ENCODE measurements at regions not wholly inside any gene's neighbourhood (a gene's known extent, or its start where the extent isn't known, plus 50 kb on each side); places are given as distances from the start of the nearest gene placed in this dataset.

GRCh38 chr6:155791186-155791585 is 335.5 kb upstream of the NOX3 start:
- no peak for TF ChIP-seq MXI1 (conservative IDR thresholded peaks at IDR 0.05; ENCODE audit: poor library complexity, severe bottlenecking)
- TF ChIP-seq, protein P1, sequence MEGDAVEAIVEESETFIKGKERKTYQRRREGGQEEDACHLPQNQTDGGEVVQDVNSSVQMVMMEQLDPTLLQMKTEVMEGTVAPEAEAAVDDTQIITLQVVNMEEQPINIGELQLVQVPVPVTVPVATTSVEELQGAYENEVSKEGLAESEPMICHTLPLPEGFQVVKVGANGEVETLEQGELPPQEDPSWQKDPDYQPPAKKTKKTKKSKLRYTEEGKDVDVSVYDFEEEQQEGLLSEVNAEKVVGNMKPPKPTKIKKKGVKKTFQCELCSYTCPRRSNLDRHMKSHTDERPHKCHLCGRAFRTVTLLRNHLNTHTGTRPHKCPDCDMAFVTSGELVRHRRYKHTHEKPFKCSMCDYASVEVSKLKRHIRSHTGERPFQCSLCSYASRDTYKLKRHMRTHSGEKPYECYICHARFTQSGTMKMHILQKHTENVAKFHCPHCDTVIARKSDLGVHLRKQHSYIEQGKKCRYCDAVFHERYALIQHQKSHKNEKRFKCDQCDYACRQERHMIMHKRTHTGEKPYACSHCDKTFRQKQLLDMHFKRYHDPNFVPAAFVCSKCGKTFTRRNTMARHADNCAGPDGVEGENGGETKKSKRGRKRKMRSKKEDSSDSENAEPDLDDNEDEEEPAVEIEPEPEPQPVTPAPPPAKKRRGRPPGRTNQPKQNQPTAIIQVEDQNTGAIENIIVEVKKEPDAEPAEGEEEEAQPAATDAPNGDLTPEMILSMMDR (IDR thresholded peaks at IDR 0.05; ENCODE audit: poor library complexity, severe bottlenecking), result no peak
- no peak for TF ChIP-seq EZH2 (IDR thresholded peaks at IDR 0.05; ENCODE audit: borderline replicate concordance, insufficient read depth, low read length, poor library complexity, severe bottlenecking)
- no peak for TF ChIP-seq SMC3 (conservative IDR thresholded peaks at IDR 0.05; ENCODE audit: poor library complexity)
- TF ChIP-seq POLR2AphosphoS5 (IDR thresholded peaks at IDR 0.05), result no peak
- TF ChIP-seq RAD21 (conservative IDR thresholded peaks at IDR 0.05), result no peak
- TF ChIP-seq EP300 (conservative IDR thresholded peaks at IDR 0.05; ENCODE audit: poor library complexity, severe bottlenecking), result no peak
- TF ChIP-seq TAF1 (IDR thresholded peaks at IDR 0.05; ENCODE audit: low read depth), result no peak
- TF ChIP-seq REST (IDR thresholded peaks at IDR 0.05; ENCODE audit: borderline replicate concordance), result no peak
- Histone ChIP-seq H3K9me3 (ENCODE audit: low read length) (peaks cover 6% of the 10 kb centered on the region), H3K4me3 (ENCODE audit: low read length) (no peak overlapping the region), H3K9me2 (ENCODE audit: insufficient read depth, low read length) (no peaks in the 10 kb centered on the region), H3K79me2 (replicated peaks; ENCODE audit: insufficient read depth, low read length) (no peaks in the 10 kb centered on the region), H3F3A (ENCODE audit: insufficient read depth, low read length, poor library complexity, severe bottlenecking) (no peaks in the 10 kb centered on the region), H3K9ac (ENCODE audit: low read length) (no peak overlapping the region), H3K36me3 (ENCODE audit: insufficient read depth, low read length) (no peaks in the 10 kb centered on the region), H3K27me3 (ENCODE audit: insufficient read depth, low read depth, low read length) (no peaks in the 10 kb centered on the region), H2AFZ (ENCODE audit: low read depth, low read length) (no peak overlapping the region), H4K20me1 (ENCODE audit: insufficient read depth) (no peaks in the 10 kb centered on the region), H3K27ac (ENCODE audit: low read length) (no peak overlapping the region), H3K4me2 (ENCODE audit: low read length) (no peak overlapping the region)

- no peaks in the 10 kb centered on the region for H3K36me3 ChIP-seq (ENCODE audit: insufficient read depth, low read length)
- no peaks in the 10 kb centered on the region for H3K27me3 ChIP-seq (ENCODE audit: insufficient read depth, low read depth, low read length)
- TF ChIP-seq EP300 (conservative IDR thresholded peaks at IDR 0.05; ENCODE audit: poor library complexity, severe bottlenecking) (no peak), MXI1 (conservative IDR thresholded peaks at IDR 0.05; ENCODE audit: poor library complexity, severe bottlenecking) (no peak), EZH2 (IDR thresholded peaks at IDR 0.05; ENCODE audit: borderline replicate concordance, insufficient read depth, low read length, poor library complexity, severe bottlenecking) (no peak), POLR2AphosphoS5 (IDR thresholded peaks at IDR 0.05) (no peak)
These were observed 331.5 kb upstream of the NOX3 start for GRCh38 chr6:155787168-155787567.

More at GRCh38 chr6:155787168-155787567, 331.5 kb upstream of the NOX3 start:
- Histone ChIP-seq H3K9me3 (ENCODE audit: low read length) (peaks cover 6% of the 10 kb centered on the region), H3K4me2 (ENCODE audit: low read length) (no peak overlapping the region), H3K4me3 (ENCODE audit: low read length) (no peak overlapping the region), H3K79me2 (replicated peaks; ENCODE audit: insufficient read depth, low read length) (no peaks in the 10 kb centered on the region), H2AFZ (ENCODE audit: low read depth, low read length) (no peak overlapping the region), H3K9me2 (ENCODE audit: insufficient read depth, low read length) (no peaks in the 10 kb centered on the region), H3K9ac (ENCODE audit: low read length) (no peak overlapping the region), H4K20me1 (ENCODE audit: insufficient read depth) (no peaks in the 10 kb centered on the region), H3K27ac (ENCODE audit: low read length) (no peak overlapping the region), H3F3A (ENCODE audit: insufficient read depth, low read length, poor library complexity, severe bottlenecking) (no peaks in the 10 kb centered on the region)

Measured in neural cell (in vitro differentiated cells).